NCI-H2081 (cell line): ENCODE measurements at regions not wholly inside any gene's neighbourhood (a gene's known extent, or its start where the extent isn't known, plus 50 kb on each side); places are given as distances from the start of the nearest gene placed in this dataset.
"Not testable (repeated sequence)": the region's sequence is repeated elsewhere in the genome, so short reads cannot be mapped to it uniquely, and the experiment has no call there.

Experiments used
- DNase-seq, 2 experiments: peaks; one replicate each; lab custom pipeline; 2025; lab: John Stamatoyannopoulos, UW

GRCh38 chr2:7094231-7094741, 177.1 kb downstream of the RNF144A start:
- no peak for DNase-seq

- DNase-seq: no peak
These were observed 179.6 kb downstream of the RNF144A start for GRCh38 chr2:7096726-7097352.

GRCh38 chr2:7097353-7097895, 180.2 kb downstream of the RNF144A start:
- DNase-seq: peak; percentile 78 to 86

- no peak for DNase-seq
These were observed 181.6 kb downstream of the RNF144A start for GRCh38 chr2:7098816-7099215.

GRCh38 chr2:7099687-7100086, 182.5 kb downstream of the RNF144A start:
- DNase-seq: not testable (repeated sequence)

- DNase-seq: peak in 1 of 2 experiments; percentile 32
These were observed 185.6 kb downstream of the RNF144A start for GRCh38 chr2:7102826-7103225.

GRCh38 chr2:7108792-7109532, 191.8 kb downstream of the RNF144A start:
- peak in 1 of 2 experiments; percentile 20 for DNase-seq

- DNase-seq: no peak
These were observed 192.3 kb downstream of the RNF144A start for GRCh38 chr2:7109533-7109885.

- DNase-seq: no peak
These were observed 194.4 kb downstream of the RNF144A start for GRCh38 chr2:7111626-7112025.

GRCh38 chr2:7115364-7115763, 198.2 kb downstream of the RNF144A start:
- DNase-seq: no peak

GRCh38 chr2:7115906-7116305, 198.7 kb downstream of the RNF144A start:
- no peak for DNase-seq

GRCh38 chr2:7116511-7116910, 199.3 kb downstream of the RNF144A start:
- DNase-seq: no peak

GRCh38 chr2:7117076-7117475, 199.9 kb downstream of the RNF144A start:
- DNase-seq: no peak

- DNase-seq: peak in 1 of 2 experiments; percentile 33
These were observed 201.5 kb downstream of the RNF144A start for GRCh38 chr2:7118606-7119131.

GRCh38 chr2:7119132-7119835, 202.1 kb downstream of the RNF144A start:
- peak; percentile 52 to 53 for DNase-seq

GRCh38 chr2:7121851-7122250, 204.6 kb downstream of the RNF144A start:
- DNase-seq: no peak

GRCh38 chr2:7127156-7127555, 209.9 kb downstream of the RNF144A start:
- no peak for DNase-seq

GRCh38 chr2:7127687-7128086, 210.5 kb downstream of the RNF144A start:
- DNase-seq: no peak

- DNase-seq: no peak
These were observed 214.0 kb downstream of the RNF144A start for GRCh38 chr2:7131261-7131660.

- DNase-seq: no peak
These were observed 215.5 kb downstream of the RNF144A start for GRCh38 chr2:7132753-7133152.

- no peak for DNase-seq
These were observed 216.3 kb downstream of the RNF144A start for GRCh38 chr2:7133521-7133920.

GRCh38 chr2:7140306-7140705, 223.1 kb downstream of the RNF144A start:
- DNase-seq: no peak
